CD14-positive monocyte (primary cell): ENCODE measurements at regions not wholly inside any gene's neighbourhood (a gene's known extent, or its start where the extent isn't known, plus 50 kb on each side); places are given as distances from the start of the nearest gene placed in this dataset.

ENCODE experiments used
- DNase-seq, 3 donors: peaks; one replicate each; pipeline ENCODE4 v3.0.0-alpha.2; 2011 to 2022
- H2AFZ ChIP-seq: 2 replicates; pipeline ENCODE4 v1.6.0; 2012; ENCODE audit warnings: mild to moderate bottlenecking, low read depth, low read length, inconsistent platforms; ENCODE audit not compliant: insufficient read depth, poor library complexity, severe bottlenecking
- H3K27ac ChIP-seq, 2 donors: 1 replicate in 1 of 2; 2 replicates in 1 of 2; pipeline ENCODE4 v1.5.1; 2012 to 2013; ENCODE audit warnings: low read length in 2 of 2, control low read depth in 1 of 2, inconsistent platforms in 1 of 2, low read depth in 1 of 2, mild to moderate bottlenecking in 1 of 2
- H3K27me3 ChIP-seq, 2 donors: one replicate each; pipeline versions ENCODE4 v1.6.0 to v1.6.1; 2011 to 2013; ENCODE audit warnings: low read length in 2 of 2; ENCODE audit not compliant: control insufficient read depth in 2 of 2, insufficient read depth in 2 of 2
- H3K36me3 ChIP-seq, 2 donors: replicated peaks in 1 of 2; 1 replicate in 1 of 2; 2 replicates in 1 of 2; pipeline versions ENCODE4 v1.5.1 to v1.6.1; 2012 to 2013; ENCODE audit warnings: low read length in 2 of 2, control low read depth in 1 of 2, inconsistent platforms in 1 of 2, mild to moderate bottlenecking in 1 of 2; ENCODE audit not compliant: insufficient read depth in 2 of 2, control insufficient read depth in 1 of 2
- H3K4me1 ChIP-seq, 2 donors: 1 replicate in 1 of 2; 2 replicates in 1 of 2; pipeline versions ENCODE4 v1.5.1 to v1.6.1; 2012 to 2013; ENCODE audit warnings: low read length in 2 of 2, control low read depth in 1 of 2, inconsistent platforms in 1 of 2, mild to moderate bottlenecking in 1 of 2, moderate library complexity in 1 of 2; ENCODE audit not compliant: insufficient read depth in 2 of 2, control insufficient read depth in 1 of 2
- H3K4me2 ChIP-seq: replicated peaks from 2 replicates; pipeline ENCODE3; 2012; ENCODE audit warnings: low read length, moderate library complexity, mild to moderate bottlenecking; ENCODE audit not compliant: poor library complexity, severe bottlenecking; ENCODE audit errors: extremely low read depth
- H3K4me3 ChIP-seq, 3 experiments: fragments of 200-600 bp in 1 of 3; sonication (generic) in 1 of 3; replicated peaks in 1 of 3; 1 replicate in 2 of 3; 2 replicates in 1 of 3; pipeline ENCODE4 v1.5.1; 2011 to 2013; ENCODE audit warnings: low read length in 3 of 3, mild to moderate bottlenecking in 3 of 3, control low read depth in 2 of 3, low read depth in 2 of 3, inconsistent platforms in 1 of 3, moderate library complexity in 1 of 3
- H3K79me2 ChIP-seq: 2 replicates; pipeline ENCODE4 v1.6.0; 2012; ENCODE audit warnings: mild to moderate bottlenecking, control low read depth, inconsistent platforms, low read length, moderate library complexity; ENCODE audit not compliant: insufficient read depth
- H3K9ac ChIP-seq: 2 replicates; pipeline ENCODE4 v1.6.0; 2017; ENCODE audit warnings: low read length, mild to moderate bottlenecking; ENCODE audit not compliant: insufficient read depth, poor library complexity, severe bottlenecking
- H3K9me3 ChIP-seq, 2 donors: replicated peaks in 1 of 2; 1 replicate in 1 of 2; 2 replicates in 1 of 2; pipeline versions ENCODE4 v1.5.1 to v1.6.1; 2012 to 2013; ENCODE audit warnings: low read length in 2 of 2, control low read depth in 1 of 2; ENCODE audit not compliant: control insufficient read depth in 1 of 2, insufficient read depth in 1 of 2
- H4K20me1 ChIP-seq: 2 replicates; pipeline ENCODE4 v1.6.0; 2012; ENCODE audit warnings: mild to moderate bottlenecking, low read length, control low read depth, moderate library complexity; ENCODE audit not compliant: insufficient read depth
- H3K27ac Mint-ChIP-seq, 7 donors: one replicate each; pipeline ENCODE4 v1.8.0; 2020; ENCODE audit warnings: mild to moderate bottlenecking in 7 of 7, mixed read lengths in 7 of 7, moderate library complexity in 6 of 7, inconsistent platforms in 2 of 7
- H3K27me3 Mint-ChIP-seq, 3 donors: one replicate each; pipeline ENCODE4 v1.8.0; 2021 to 2022; ENCODE audit warnings: low read depth in 3 of 3, mild to moderate bottlenecking in 3 of 3, mixed read lengths in 3 of 3, moderate library complexity in 3 of 3, inconsistent platforms in 1 of 3
- H3K36me3 Mint-ChIP-seq, 2 donors: one replicate each; pipeline ENCODE4 v1.8.0; 2020; ENCODE audit warnings: mixed read lengths in 2 of 2, inconsistent platforms in 1 of 2, mild to moderate bottlenecking in 1 of 2
- H3K4me1 Mint-ChIP-seq: one replicate; pipeline ENCODE4 v1.8.0; 2020; ENCODE audit warnings: mild to moderate bottlenecking, mixed read lengths
- H3K4me3 Mint-ChIP-seq, 2 donors: one replicate each; pipeline ENCODE4 v1.8.0; 2020; ENCODE audit warnings: mild to moderate bottlenecking in 2 of 2, mixed read lengths in 2 of 2, moderate library complexity in 1 of 2
- H3K9me3 Mint-ChIP-seq, 7 donors: one replicate each; pipeline ENCODE4 v1.8.0; 2020 to 2022; ENCODE audit warnings: mixed read lengths in 7 of 7, mild to moderate bottlenecking in 6 of 7, moderate library complexity in 6 of 7, inconsistent platforms in 2 of 7
- WGBS: methylation state at CpG from one replicate; pipeline ENCODE4 v1.1.5; 2013; ENCODE audit warnings: missing lambda C conversion rate; ENCODE audit not compliant: insufficient coverage; 5-methylcytosine and 5-hydroxymethylcytosine counted together
- intact Hi-C, 2 donors: fragments of 100-400 bp; cut with micrococcal nuclease; formaldehyde crosslinking; loops; one replicate each; pipeline versions ENCODE4 v1.15.0 to v1.15.1; 2023
- TF ChIP-seq, protein P1 (sequence below): fragments of 200-600 bp; IDR thresholded peaks from one replicate; pipeline ENCODE4 v1.8.0; 2022; ENCODE audit warnings: antibody characterized with exemption, mild to moderate bottlenecking

DNA sequence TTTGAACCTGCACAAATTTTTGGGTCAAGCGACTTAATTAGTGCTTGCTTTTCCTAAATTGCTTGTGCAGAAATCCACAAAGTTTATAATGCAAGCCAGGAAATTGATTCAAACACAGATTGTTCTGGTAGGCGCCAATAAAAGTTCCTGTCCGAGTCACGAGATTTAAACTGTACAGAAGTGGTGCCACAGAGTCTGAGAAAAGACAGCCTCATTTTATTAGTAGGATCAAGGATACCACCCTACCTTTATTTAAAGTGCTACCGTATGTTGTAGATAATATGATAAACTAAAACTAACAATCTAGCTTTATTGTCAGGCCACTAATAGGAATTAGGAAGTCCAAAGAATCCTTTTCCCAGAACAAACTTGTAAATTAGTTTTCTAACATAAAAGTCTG, 696.7 kb downstream of the TNS3 start:
- Mint-ChIP-seq H3K4me1 (no peaks in the 10 kb centered on the region), H3K9me3 (peaks cover 2 to 11% (median 4%) of the 10 kb centered on the region in 7 donors), H3K27ac (no peak overlapping the region), H3K27me3 (no peaks in the 10 kb centered on the region), H3K4me3 (no peak overlapping the region), H3K36me3 (no peaks in the 10 kb centered on the region)
- Histone ChIP-seq H3K27me3 (no peaks in the 10 kb centered on the region), H3K36me3 (no peaks in the 10 kb centered on the region), H3K79me2 (no peaks in the 10 kb centered on the region), H2AFZ (no peak overlapping the region), H3K4me1 (no peaks in the 10 kb centered on the region), H3K27ac (no peak overlapping the region), H3K9ac (no peak overlapping the region), H4K20me1 (no peaks in the 10 kb centered on the region), H3K4me2 (no peak overlapping the region), H3K4me3 (no peak overlapping the region), H3K9me3 (peaks cover 4 to 23% of the 10 kb centered on the region in 2 donors)
- DNase-seq = no peak
- 75% methylated on average over 1 of the region's 5 CpGs for WGBS
- TF ChIP-seq, protein P1, sequence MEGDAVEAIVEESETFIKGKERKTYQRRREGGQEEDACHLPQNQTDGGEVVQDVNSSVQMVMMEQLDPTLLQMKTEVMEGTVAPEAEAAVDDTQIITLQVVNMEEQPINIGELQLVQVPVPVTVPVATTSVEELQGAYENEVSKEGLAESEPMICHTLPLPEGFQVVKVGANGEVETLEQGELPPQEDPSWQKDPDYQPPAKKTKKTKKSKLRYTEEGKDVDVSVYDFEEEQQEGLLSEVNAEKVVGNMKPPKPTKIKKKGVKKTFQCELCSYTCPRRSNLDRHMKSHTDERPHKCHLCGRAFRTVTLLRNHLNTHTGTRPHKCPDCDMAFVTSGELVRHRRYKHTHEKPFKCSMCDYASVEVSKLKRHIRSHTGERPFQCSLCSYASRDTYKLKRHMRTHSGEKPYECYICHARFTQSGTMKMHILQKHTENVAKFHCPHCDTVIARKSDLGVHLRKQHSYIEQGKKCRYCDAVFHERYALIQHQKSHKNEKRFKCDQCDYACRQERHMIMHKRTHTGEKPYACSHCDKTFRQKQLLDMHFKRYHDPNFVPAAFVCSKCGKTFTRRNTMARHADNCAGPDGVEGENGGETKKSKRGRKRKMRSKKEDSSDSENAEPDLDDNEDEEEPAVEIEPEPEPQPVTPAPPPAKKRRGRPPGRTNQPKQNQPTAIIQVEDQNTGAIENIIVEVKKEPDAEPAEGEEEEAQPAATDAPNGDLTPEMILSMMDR = no peak
- intact Hi-C loops = no loop called here

DNA sequence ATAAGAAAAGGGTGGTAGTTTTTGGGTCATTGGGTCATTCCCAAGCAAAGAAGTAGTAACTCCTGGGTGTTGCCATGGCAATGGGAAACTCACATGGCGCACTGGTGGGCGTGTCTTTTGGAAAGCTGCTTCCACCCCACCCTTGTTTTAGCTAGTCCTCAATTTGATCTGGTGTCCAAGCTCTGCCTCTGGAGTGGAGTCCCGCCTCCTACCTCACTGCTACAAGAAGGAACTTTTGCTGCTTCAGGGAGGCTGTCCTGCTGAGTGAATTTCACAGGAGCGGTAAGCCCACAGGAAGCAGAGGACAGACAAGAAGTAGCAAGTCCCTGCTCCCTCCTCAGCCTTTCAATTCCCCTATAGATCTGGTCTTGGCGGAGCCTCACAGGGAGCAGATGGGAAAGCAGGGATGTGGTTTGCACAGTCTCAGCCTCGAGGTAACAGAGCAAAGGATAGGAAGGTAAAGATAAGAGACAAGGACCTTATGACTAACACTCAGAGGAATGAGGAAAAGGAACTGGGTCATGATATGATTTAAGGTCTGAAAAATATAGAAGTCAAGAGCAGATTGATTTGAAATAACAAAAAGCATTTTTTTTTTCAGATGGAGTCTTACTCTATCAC, 700.3 kb downstream of the TNS3 start:
- Mint-ChIP-seq H3K9me3 (peaks cover 0 to 9% (median 3%) of the 10 kb centered on the region in 7 donors), H3K4me3 (no peak overlapping the region), H3K36me3 (no peaks in the 10 kb centered on the region), H3K4me1 (no peaks in the 10 kb centered on the region), H3K27me3 (no peaks in the 10 kb centered on the region), H3K27ac (no peak overlapping the region)
- peaks cover 0 to 19% of the 10 kb centered on the region in 2 donors for H3K9me3 ChIP-seq
- no peak overlapping the region for H3K4me3 ChIP-seq
- 63% methylated on average over 5 of the region's 6 CpGs for WGBS
- no peak overlapping the region for H3K4me2 ChIP-seq
- no peak for DNase-seq
- H3K4me1 ChIP-seq = no peaks in the 10 kb centered on the region
- H3K9ac ChIP-seq = no peak overlapping the region
- H3K36me3 ChIP-seq = no peaks in the 10 kb centered on the region
- no peaks in the 10 kb centered on the region for H3K27me3 ChIP-seq
- no peak overlapping the region for H2AFZ ChIP-seq
- H4K20me1 ChIP-seq = no peaks in the 10 kb centered on the region
- no peaks in the 10 kb centered on the region for H3K79me2 ChIP-seq
- TF ChIP-seq, protein P1 = no peak
- intact Hi-C loops = no loop called here
- H3K27ac ChIP-seq = no peak overlapping the region
